Pancreas (tissue), 10 donors: ENCODE measurements at regions not wholly inside any gene's neighbourhood (a gene's known extent, or its start where the extent isn't known, plus 50 kb on each side); places are given as distances from the start of the nearest gene placed in this dataset.
"Not testable (repeated sequence)": the region's sequence is repeated elsewhere in the genome, so short reads cannot be mapped to it uniquely, and the experiment has no call there.

ENCODE experiments used
- ATAC-seq, 4 donors: fragments of 200-7000 bp; cut with Tn5 transposase; one replicate each; pipeline versions ENCODE4 v1.8.0 to v1.9.1; 2020; ENCODE audit warnings: mild to moderate bottlenecking in 4 of 4, moderate library complexity in 4 of 4
- DNase-seq, 6 donors: peaks; one replicate each; pipeline ENCODE4 v3.0.0-alpha.2; 2020
- FAIRE-seq: peaks from 2 replicates; lab custom pipeline; 2012; peaks lifted over from hg19 to GRCh38; lab: Jason Lieb, UNC
- H3K27ac ChIP-seq, 4 donors: fragments of 200-600 bp; sonication (generic); 1 replicate in 3 of 4; 2 replicates in 1 of 4; pipeline versions ENCODE4 v1.5.0 to v1.8.0; 2020
- H3K27me3 ChIP-seq, 4 donors: fragments of 200-600 bp; one replicate each; pipeline ENCODE4 v1.8.0; 2021
- H3K36me3 ChIP-seq, 3 donors: fragments of 200-600 bp; sonication (generic) in 1 of 3; one replicate each; pipeline versions ENCODE4 v1.5.0 to v1.8.0; 2020 to 2021
- H3K4me1 ChIP-seq, 3 donors: fragments of 200-600 bp; one replicate each; pipeline ENCODE4 v1.8.0; 2021
- H3K4me3 ChIP-seq, 4 donors: fragments of 200-600 bp; sonication (generic) in 2 of 4; one replicate each; pipeline versions ENCODE4 v1.5.0 to v1.8.0; 2020 to 2021
- H3K9me3 ChIP-seq, 4 donors: fragments of 200-600 bp; one replicate each; pipeline ENCODE4 v1.8.0; 2021
- CTCF ChIP-seq, 4 donors: fragments of 200-600 bp; sonication (generic) in 3 of 4; IDR thresholded peaks; one replicate each; pipeline versions ENCODE4 v1.5.0 to v1.8.0; 2021; ENCODE audit warnings: antibody characterized with exemption in 4 of 4
- WGBS, 2 donors: extraction: QIAGEN DNeasy Blood & Tissue Kit; methylation state at CpG; one replicate each; pipeline ENCODE4 v1.1.7; 2013; 5-methylcytosine and 5-hydroxymethylcytosine counted together
- intact Hi-C, 3 donors: fragments of 100-400 bp; cut with DNase I; formaldehyde crosslinking; loops; one replicate each; pipeline versions ENCODE4 v1.11.1 to v1.14.2; 2022
- donor health status: healthy with polysubstance abuse.
- donor health status: DM: no; HTN: no; CAD: no; lungs with moderate emphysema.
- donor health status: DM: no; HTN: no; CAD: no.
- donor health status: control.
- donor health status: control.
- donor health status: Bipolar disorder and iron deficiency.
- donor health status: DM: yes; HTN: yes; CAD: no.
- donor health status: DM: no; HTN: no; CAD: no.
- donor health status: DM: no; HTN: no; CAD: no.
- donor health status: DM: yes; HTN: yes; CAD: no.

- peak in 2 of 6 donors; percentile 11 to 43 for DNase-seq
- WGBS, 2 donors: 64 to 72% methylated on average over 26 of the region's 26 CpGs
- intact Hi-C loops: no loop called here
- Histone ChIP-seq H3K4me3 (no peak overlapping the region), H3K27ac (no peak overlapping the region), H3K27me3 (peaks cover 0 to 3% (median 0%) of the 10 kb centered on the region in 4 donors), H3K4me1 (no peaks in the 10 kb centered on the region), H3K9me3 (no peaks in the 10 kb centered on the region), H3K36me3 (no peaks in the 10 kb centered on the region)
- ATAC-seq: no peak
- no peak for FAIRE-seq
- TF ChIP-seq CTCF (IDR thresholded peaks at IDR 0.05): no peak
These were observed 133.7 kb downstream of the FAM53A start for GRCh38 chr4:1550122-1551070.

GRCh38 chr4:1549638-1550035, 134.5 kb downstream of the FAM53A start:
- no peaks in the 10 kb centered on the region for H3K36me3 ChIP-seq
- no peak overlapping the region for H3K4me3 ChIP-seq
- H3K27ac ChIP-seq: no peak overlapping the region
- intact Hi-C loops: no loop called here
- DNase-seq (peak in 2 of 6 donors; percentile 7 to 34), FAIRE-seq (no peak), ATAC-seq (no peak)
- no peak for TF ChIP-seq CTCF (IDR thresholded peaks at IDR 0.05)
- 72 to 88% methylated on average over 10 to 11 of the region's 11 CpGs for WGBS, 2 donors
- peaks cover 0 to 3% (median 0%) of the 10 kb centered on the region in 4 donors for H3K27me3 ChIP-seq
- H3K9me3 ChIP-seq: no peaks in the 10 kb centered on the region
- H3K4me1 ChIP-seq: no peaks in the 10 kb centered on the region

GRCh38 chr4:1548827-1549637, 135.1 kb downstream of the FAM53A start:
- TF ChIP-seq CTCF (IDR thresholded peaks at IDR 0.05): peak; percentile 87 to 97 (median 96)
- H3K4me1 ChIP-seq, FAIRE-seq, H3K9me3 ChIP-seq, intact Hi-C loops, H3K36me3 ChIP-seq, H3K27ac ChIP-seq, H3K27me3 ChIP-seq: not testable (repeated sequence)
- WGBS, 2 donors: 18 to 22% methylated on average over 31 to 33 of the region's 33 CpGs
- ATAC-seq (peak; percentile 56 to 97 (median 92)), DNase-seq (peak in 4 of 6 donors; percentile 34 to 83 (median 62))
- H3K4me3 ChIP-seq: peak overlapping the region in 1 of 4 donors; percentile 21

GRCh38 chr4:1547856-1548826, 136.0 kb downstream of the FAM53A start:
- no peak overlapping the region for H3K27ac ChIP-seq
- peak overlapping the region in 1 of 4 donors; percentile 21 for H3K4me3 ChIP-seq
- no peaks in the 10 kb centered on the region for H3K9me3 ChIP-seq
- intact Hi-C loops: no loop called here
- ATAC-seq: peak in 3 of 4 donors; percentile 11 to 27 (median 27)
- no peaks in the 10 kb centered on the region for H3K4me1 ChIP-seq
- peak in 2 of 6 donors; percentile 12 to 58 for DNase-seq
- 58 to 64% methylated on average over 42 of the region's 42 CpGs for WGBS, 2 donors
- TF ChIP-seq CTCF (IDR thresholded peaks at IDR 0.05): no peak
- no peaks in the 10 kb centered on the region for H3K36me3 ChIP-seq
- FAIRE-seq: no peak
- peaks cover 0 to 3% (median 0%) of the 10 kb centered on the region in 4 donors for H3K27me3 ChIP-seq
